ENCODE measurements at regions not wholly inside any gene's neighbourhood (a gene's known extent, or its start where the extent isn't known, plus 50 kb on each side); places are given as distances from the start of the nearest gene placed in this dataset.

GRCh38 chr5:58040044-58040443 is 419.8 kb downstream of the PLK2 start:
- no peak overlapping the region for H3K4me2 ChIP-seq (replicated peaks; ENCODE audit: low read depth, low read length, poor library complexity, severe bottlenecking)
- H3K9me3 Mint-ChIP-seq (ENCODE audit: insufficient read depth), result no peaks in the 10 kb centered on the region
- no peaks in the 10 kb centered on the region for H3K27me3 Mint-ChIP-seq
- H3K36me3 ChIP-seq (replicated peaks in 1 of 2; ENCODE audit: control extremely low read depth in 1 of 2, control insufficient read depth in 1 of 2, extremely low read depth in 1 of 2, insufficient read depth in 2 of 2, low read length in 1 of 2), result no peaks in the 10 kb centered on the region
- no peaks in the 10 kb centered on the region for H3K4me1 Mint-ChIP-seq
- no peaks in the 10 kb centered on the region for H3K9me3 ChIP-seq (ENCODE audit: control extremely low read depth in 1 of 3, control insufficient read depth in 2 of 3, insufficient read depth in 1 of 3, low read length in 2 of 3)
- H3K4me1 ChIP-seq (ENCODE audit: control insufficient read depth in 2 of 2, insufficient read depth in 2 of 2, low read length in 2 of 2), result no peaks in the 10 kb centered on the region
- H3K4me3 Mint-ChIP-seq, result no peak overlapping the region
- H3K27ac ChIP-seq (ENCODE audit: low read length in 2 of 2), result no peak overlapping the region
- no peak for DNase-seq
- no peak overlapping the region for H3K9ac ChIP-seq (ENCODE audit: low read length)
- H3K27me3 ChIP-seq (replicated peaks in 1 of 4; ENCODE audit: control extremely low read depth in 1 of 4, control insufficient read depth in 3 of 4, insufficient read depth in 4 of 4, low read length in 3 of 4), result no peaks in the 10 kb centered on the region
- no peaks in the 10 kb centered on the region for H3K79me2 ChIP-seq (ENCODE audit: control insufficient read depth, insufficient read depth, low read length)
- no CpG with 5 or more reads among the region's 2 CpGs for WGBS (ENCODE audit: insufficient coverage)
- intact Hi-C loops (cut with micrococcal nuclease), result no loop called here
- no peak for ATAC-seq (ENCODE audit: low read depth)
- no peak overlapping the region for H3K4me3 ChIP-seq (ENCODE audit: control extremely low read depth in 1 of 5, extremely low read depth in 1 of 5, insufficient read depth in 1 of 5, low read depth in 2 of 5, low read length in 4 of 5)
- CTCF ChIA-PET, result no interaction called here
- no peak overlapping the region for H3K27ac Mint-ChIP-seq
- TF ChIP-seq CTCF (IDR thresholded peaks at IDR 0.05) (no peak), EZH2 (IDR thresholded peaks at IDR 0.05; ENCODE audit: borderline replicate concordance, insufficient read depth, low read depth, low read length, poor library complexity, severe bottlenecking) (no peak)
- POLR2A ChIA-PET, result no interaction called here
- H4K20me1 ChIP-seq (ENCODE audit: control insufficient read depth, insufficient read depth, low read length, poor library complexity, severe bottlenecking), result no peaks in the 10 kb centered on the region
- H2AFZ ChIP-seq (ENCODE audit: insufficient read depth, low read depth, low read length, poor library complexity, severe bottlenecking), result no peak overlapping the region

GRCh38 chr5:58037899-58038298 is 422.0 kb downstream of the PLK2 start:
- CTCF ChIA-PET, result no interaction called here
- H3K27me3 Mint-ChIP-seq, result no peaks in the 10 kb centered on the region

More at GRCh38 chr5:58037899-58038298, 422.0 kb downstream of the PLK2 start:
- no peaks in the 10 kb centered on the region for H3K79me2 ChIP-seq (ENCODE audit: control insufficient read depth, insufficient read depth, low read length)
- Mint-ChIP-seq H3K4me3 (no peak overlapping the region), H3K9me3 (ENCODE audit: insufficient read depth) (no peaks in the 10 kb centered on the region), H3K27ac (no peak overlapping the region), H3K4me1 (no peaks in the 10 kb centered on the region)
- no peak overlapping the region for H3K9ac ChIP-seq (ENCODE audit: low read length)
- H3K4me2 ChIP-seq (replicated peaks; ENCODE audit: low read depth, low read length, poor library complexity, severe bottlenecking), result no peak overlapping the region
- DNase-seq (no peak), ATAC-seq (ENCODE audit: low read depth) (no peak)
- H3K9me3 ChIP-seq (ENCODE audit: control extremely low read depth in 1 of 3, control insufficient read depth in 2 of 3, insufficient read depth in 1 of 3, low read length in 2 of 3), result no peaks in the 10 kb centered on the region
- WGBS (ENCODE audit: insufficient coverage), result no CpG with 5 or more reads among the region's 3 CpGs
- H3K27ac ChIP-seq (ENCODE audit: low read length in 2 of 2), result no peak overlapping the region
- no peaks in the 10 kb centered on the region for H4K20me1 ChIP-seq (ENCODE audit: control insufficient read depth, insufficient read depth, low read length, poor library complexity, severe bottlenecking)
- H3K27me3 ChIP-seq (replicated peaks in 1 of 4; ENCODE audit: control extremely low read depth in 1 of 4, control insufficient read depth in 3 of 4, insufficient read depth in 4 of 4, low read length in 3 of 4), result no peaks in the 10 kb centered on the region
- H3K4me3 ChIP-seq (ENCODE audit: control extremely low read depth in 1 of 5, extremely low read depth in 1 of 5, insufficient read depth in 1 of 5, low read depth in 2 of 5, low read length in 4 of 5), result no peak overlapping the region
- intact Hi-C loops (cut with micrococcal nuclease), result no loop called here
- H2AFZ ChIP-seq (ENCODE audit: insufficient read depth, low read depth, low read length, poor library complexity, severe bottlenecking), result no peak overlapping the region
- TF ChIP-seq CTCF (IDR thresholded peaks at IDR 0.05) (no peak), EZH2 (IDR thresholded peaks at IDR 0.05; ENCODE audit: borderline replicate concordance, insufficient read depth, low read depth, low read length, poor library complexity, severe bottlenecking) (no peak)
- H3K36me3 ChIP-seq (replicated peaks in 1 of 2; ENCODE audit: control extremely low read depth in 1 of 2, control insufficient read depth in 1 of 2, extremely low read depth in 1 of 2, insufficient read depth in 2 of 2, low read length in 1 of 2), result no peaks in the 10 kb centered on the region
- H3K4me1 ChIP-seq (ENCODE audit: control insufficient read depth in 2 of 2, insufficient read depth in 2 of 2, low read length in 2 of 2), result no peaks in the 10 kb centered on the region
- POLR2A ChIA-PET, result interaction anchor here (0.6 kb wide), 1 partner anchor 95 kb away, joined by 3 read pairs; no protein-coding TSS in a partner anchor
